Activated T-cell treated with anti-CD3 and anti-CD28 coated beads, Interleukin-2, amount 50 U/mL, for 4 hours (primary cell): ENCODE measurements at regions not wholly inside any gene's neighbourhood (a gene's known extent, or its start where the extent isn't known, plus 50 kb on each side); places are given as distances from the start of the nearest gene placed in this dataset.

Source experiments
- ATAC-seq, 2 donors: fragments of 200-7000 bp; cut with Tn5 transposase; one replicate each; pipeline ENCODE4 v1.10.0; 2021
- DNase-seq: peaks from one replicate; pipeline ENCODE4 v3.0.0-alpha.2; 2020
- H3K27me3 Mint-ChIP-seq: one replicate; pipeline ENCODE4 v1.8.0; 2021; ENCODE audit warnings: low read depth, mixed read lengths
- H3K36me3 Mint-ChIP-seq: one replicate; pipeline ENCODE4 v1.8.0; 2022; ENCODE audit warnings: mixed read lengths; ENCODE audit not compliant: insufficient read depth
- H3K4me1 Mint-ChIP-seq: one replicate; pipeline ENCODE4 v1.8.0; 2021; ENCODE audit warnings: low read depth, mixed read lengths
- H3K4me3 Mint-ChIP-seq: one replicate; pipeline ENCODE4 v1.8.0; 2021; ENCODE audit warnings: mild to moderate bottlenecking, moderate library complexity, mixed read lengths
- H3K9me3 Mint-ChIP-seq: one replicate; pipeline ENCODE4 v1.8.0; 2021; ENCODE audit warnings: mixed read lengths

GRCh38 chr7:53657586-53657985 is 622.2 kb downstream of the POM121L12 start:
- Mint-ChIP-seq H3K4me1 (no peaks in the 10 kb centered on the region), H3K4me3 (no peak overlapping the region), H3K36me3 (no peaks in the 10 kb centered on the region), H3K9me3 (peaks cover 23% of the 10 kb centered on the region), H3K27me3 (no peaks in the 10 kb centered on the region)
- DNase-seq = no peak
- no peak for ATAC-seq

GRCh38 chr7:53658951-53659350 is 623.5 kb downstream of the POM121L12 start:
- ATAC-seq (no peak), DNase-seq (no peak)
- H3K4me1 Mint-ChIP-seq = no peaks in the 10 kb centered on the region
- H3K27me3 Mint-ChIP-seq = no peaks in the 10 kb centered on the region
- H3K36me3 Mint-ChIP-seq = no peaks in the 10 kb centered on the region
- peaks cover 27% of the 10 kb centered on the region for H3K9me3 Mint-ChIP-seq
- H3K4me3 Mint-ChIP-seq = no peak overlapping the region

- Mint-ChIP-seq H3K4me3 (no peak overlapping the region), H3K36me3 (no peaks in the 10 kb centered on the region), H3K27me3 (no peaks in the 10 kb centered on the region), H3K4me1 (no peaks in the 10 kb centered on the region), H3K9me3 (peaks cover 34% of the 10 kb centered on the region)
- ATAC-seq = no peak
- DNase-seq = no peak
These were observed 626.3 kb downstream of the POM121L12 start for GRCh38 chr7:53661645-53662217.

GRCh38 chr7:53672681-53673080 is 637.2 kb downstream of the POM121L12 start:
- DNase-seq (no peak), ATAC-seq (no peak)
- no peaks in the 10 kb centered on the region for H3K4me1 Mint-ChIP-seq
- H3K9me3 Mint-ChIP-seq = peaks cover 14% of the 10 kb centered on the region
- H3K36me3 Mint-ChIP-seq = no peaks in the 10 kb centered on the region
- H3K4me3 Mint-ChIP-seq = no peak overlapping the region
- no peaks in the 10 kb centered on the region for H3K27me3 Mint-ChIP-seq

- H3K4me1 Mint-ChIP-seq = no peaks in the 10 kb centered on the region
- H3K9me3 Mint-ChIP-seq = peaks cover 19% of the 10 kb centered on the region
- no peak overlapping the region for H3K4me3 Mint-ChIP-seq
- no peaks in the 10 kb centered on the region for H3K36me3 Mint-ChIP-seq
- H3K27me3 Mint-ChIP-seq = no peaks in the 10 kb centered on the region
- ATAC-seq (no peak), DNase-seq (no peak)
These were observed 640.4 kb downstream of the POM121L12 start for GRCh38 chr7:53675835-53676234.

GRCh38 chr7:53684693-53685092 is 649.3 kb downstream of the POM121L12 start:
- DNase-seq (no peak), ATAC-seq (no peak)
- Mint-ChIP-seq H3K4me1 (no peaks in the 10 kb centered on the region), H3K4me3 (no peak overlapping the region), H3K9me3 (peaks cover 37% of the 10 kb centered on the region), H3K27me3 (no peaks in the 10 kb centered on the region), H3K36me3 (no peaks in the 10 kb centered on the region)

- Mint-ChIP-seq H3K27me3 (no peaks in the 10 kb centered on the region), H3K4me3 (no peak overlapping the region), H3K4me1 (no peaks in the 10 kb centered on the region), H3K36me3 (no peaks in the 10 kb centered on the region), H3K9me3 (peaks cover 34% of the 10 kb centered on the region)
- DNase-seq (no peak), ATAC-seq (no peak)
These were observed 655.0 kb downstream of the POM121L12 start for GRCh38 chr7:53690411-53690810.

- ATAC-seq = no peak
- peaks cover 27% of the 10 kb centered on the region for H3K9me3 Mint-ChIP-seq
- no peaks in the 10 kb centered on the region for H3K4me1 Mint-ChIP-seq
- H3K4me3 Mint-ChIP-seq = no peak overlapping the region
- DNase-seq = no peak
- H3K27me3 Mint-ChIP-seq = no peaks in the 10 kb centered on the region
- H3K36me3 Mint-ChIP-seq = no peaks in the 10 kb centered on the region
These were observed 662.5 kb downstream of the POM121L12 start for GRCh38 chr7:53697913-53698312.

- Mint-ChIP-seq H3K27me3 (no peaks in the 10 kb centered on the region), H3K4me3 (no peak overlapping the region), H3K9me3 (peaks cover 21% of the 10 kb centered on the region), H3K36me3 (no peaks in the 10 kb centered on the region), H3K4me1 (no peaks in the 10 kb centered on the region)
- ATAC-seq (no peak), DNase-seq (no peak)
These were observed 663.9 kb downstream of the POM121L12 start for GRCh38 chr7:53699215-53699837.

- no peak for DNase-seq
- Mint-ChIP-seq H3K27me3 (no peaks in the 10 kb centered on the region), H3K4me1 (no peaks in the 10 kb centered on the region), H3K9me3 (peaks cover 18% of the 10 kb centered on the region), H3K36me3 (no peaks in the 10 kb centered on the region), H3K4me3 (no peak overlapping the region)
- no peak for ATAC-seq
These were observed 683.7 kb downstream of the POM121L12 start for GRCh38 chr7:53719122-53719521.

GRCh38 chr7:53740971-53741370 is 705.5 kb downstream of the POM121L12 start:
- Mint-ChIP-seq H3K9me3 (peaks cover 28% of the 10 kb centered on the region), H3K4me3 (no peak overlapping the region), H3K27me3 (no peaks in the 10 kb centered on the region), H3K4me1 (no peaks in the 10 kb centered on the region), H3K36me3 (no peaks in the 10 kb centered on the region)
- DNase-seq = no peak
- ATAC-seq = no peak

- H3K36me3 Mint-ChIP-seq = no peaks in the 10 kb centered on the region
- ATAC-seq (no peak), DNase-seq (no peak)
- H3K4me1 Mint-ChIP-seq = no peaks in the 10 kb centered on the region
- no peaks in the 10 kb centered on the region for H3K27me3 Mint-ChIP-seq
- H3K9me3 Mint-ChIP-seq = peaks cover 22% of the 10 kb centered on the region
- H3K4me3 Mint-ChIP-seq = no peak overlapping the region
These were observed 708.4 kb downstream of the POM121L12 start for GRCh38 chr7:53743697-53744402.

GRCh38 chr7:53744403-53744760 is 708.9 kb downstream of the POM121L12 start:
- Mint-ChIP-seq H3K4me3 (no peak overlapping the region), H3K36me3 (no peaks in the 10 kb centered on the region), H3K4me1 (no peaks in the 10 kb centered on the region), H3K9me3 (peaks cover 22% of the 10 kb centered on the region), H3K27me3 (no peaks in the 10 kb centered on the region)
- DNase-seq (no peak), ATAC-seq (no peak)

GRCh38 chr7:53756946-53757345 is 721.5 kb downstream of the POM121L12 start:
- no peak for DNase-seq
- no peak overlapping the region for H3K4me3 Mint-ChIP-seq
- H3K4me1 Mint-ChIP-seq = no peaks in the 10 kb centered on the region
- H3K9me3 Mint-ChIP-seq = peaks cover 18% of the 10 kb centered on the region
- H3K36me3 Mint-ChIP-seq = no peaks in the 10 kb centered on the region
- no peak for ATAC-seq
- no peaks in the 10 kb centered on the region for H3K27me3 Mint-ChIP-seq

- DNase-seq = no peak
- H3K9me3 Mint-ChIP-seq = peaks cover 50% of the 10 kb centered on the region
- no peaks in the 10 kb centered on the region for H3K27me3 Mint-ChIP-seq
- no peaks in the 10 kb centered on the region for H3K4me1 Mint-ChIP-seq
- ATAC-seq = no peak
- no peak overlapping the region for H3K4me3 Mint-ChIP-seq
- no peaks in the 10 kb centered on the region for H3K36me3 Mint-ChIP-seq
These were observed 732.8 kb downstream of the POM121L12 start for GRCh38 chr7:53768186-53768585.
